ENCODE measurements at regions not wholly inside any gene's neighbourhood (a gene's known extent, or its start where the extent isn't known, plus 50 kb on each side); places are given as distances from the start of the nearest gene placed in this dataset.
A peak's percentile ranks its signal among the peaks of the same experiment; 100 is the strongest.

- FAIRE-seq, result no peak
- H3K36me3 ChIP-seq (ENCODE audit: control insufficient read depth in 2 of 2, extremely low read depth in 1 of 2, insufficient read depth in 2 of 2, low read length in 2 of 2), result peaks cover 3 to 4% of the 10 kb centered on the region in 2 experiments
- peak overlapping the region; percentile 95 for H3K9ac ChIP-seq (ENCODE audit: control insufficient read depth, extremely low read depth, insufficient read depth, low read length)
- dilution Hi-C loops (cut with MboI; ENCODE audit: extremely low pct_ligation_motif_present, low sequenced_read_pairs), result no loop called here
- H3K27ac ChIP-seq (ENCODE audit: control insufficient read depth, insufficient read depth, low read length), result peak overlapping the region; percentile 98
- no peaks in the 10 kb centered on the region for H3K9me3 ChIP-seq (ENCODE audit: control insufficient read depth, low read depth, low read length)
- H3K4me2 ChIP-seq (ENCODE audit: control insufficient read depth, extremely low read depth, insufficient read depth, low read depth, low read length), result peak overlapping the region; percentile 100
- no peak overlapping the region for H2AFZ ChIP-seq (ENCODE audit: control insufficient read depth, low read length)
- H4K20me1 ChIP-seq (ENCODE audit: control insufficient read depth, extremely low read depth, insufficient read depth, low read length), result no peaks in the 10 kb centered on the region
- peaks cover 2% of the 10 kb centered on the region for H3K9me1 ChIP-seq (ENCODE audit: control insufficient read depth, extremely low read depth, insufficient read depth, low read length)
- no peak for DNase-seq (ENCODE audit: low read depth, low spot score)
- H3K79me2 ChIP-seq (ENCODE audit: control insufficient read depth, insufficient read depth, low read length), result peaks cover 94% of the 10 kb centered on the region
- H3K27me3 ChIP-seq (ENCODE audit: control insufficient read depth, extremely low read depth, insufficient read depth, low read length), result no peaks in the 10 kb centered on the region
- H3K4me3 ChIP-seq (ENCODE audit: control insufficient read depth in 2 of 3, extremely low read depth in 1 of 3, insufficient read depth in 2 of 3, low read depth in 1 of 3, low read length in 3 of 3), result peak overlapping the region; percentile 31 to 77 (median 54)
- peaks cover 45% of the 10 kb centered on the region for H3K4me1 ChIP-seq (ENCODE audit: control insufficient read depth, extremely low read depth, insufficient read depth, low read length)
- TF ChIP-seq EZH2 (IDR thresholded peaks at IDR 0.05; ENCODE audit: low read length) (no peak), CTCF (optimal IDR thresholded peaks at IDR 0.05 in 1 of 3, IDR thresholded peaks at IDR 0.05 in 1 of 3, conservative IDR thresholded peaks at IDR 0.05 in 1 of 3; ENCODE audit: extremely low read depth in 1 of 3, insufficient read depth in 2 of 3, low read length in 3 of 3) (no peak)
Measured at GRCh38 chr22:46065691-46066454, 84.5 kb upstream of the PPARA start.

- DNase-seq (ENCODE audit: low read depth, low spot score) (no peak), FAIRE-seq (peak; percentile 59)
- H3K27ac ChIP-seq (ENCODE audit: control insufficient read depth, insufficient read depth, low read length), result peak overlapping the region; percentile 98
- peak overlapping the region; percentile 100 for H3K4me2 ChIP-seq (ENCODE audit: control insufficient read depth, extremely low read depth, insufficient read depth, low read depth, low read length)
- peak overlapping the region; percentile 31 to 77 (median 54) for H3K4me3 ChIP-seq (ENCODE audit: control insufficient read depth in 2 of 3, extremely low read depth in 1 of 3, insufficient read depth in 2 of 3, low read depth in 1 of 3, low read length in 3 of 3)
- peaks cover 2% of the 10 kb centered on the region for H3K9me1 ChIP-seq (ENCODE audit: control insufficient read depth, extremely low read depth, insufficient read depth, low read length)
- no peaks in the 10 kb centered on the region for H3K27me3 ChIP-seq (ENCODE audit: control insufficient read depth, extremely low read depth, insufficient read depth, low read length)
- dilution Hi-C loops (cut with MboI; ENCODE audit: extremely low pct_ligation_motif_present, low sequenced_read_pairs), result no loop called here
- peaks cover 86% of the 10 kb centered on the region for H3K79me2 ChIP-seq (ENCODE audit: control insufficient read depth, insufficient read depth, low read length)
- H3K36me3 ChIP-seq (ENCODE audit: control insufficient read depth in 2 of 2, extremely low read depth in 1 of 2, insufficient read depth in 2 of 2, low read length in 2 of 2), result peaks cover 3 to 4% of the 10 kb centered on the region in 2 experiments
- TF ChIP-seq EZH2 (IDR thresholded peaks at IDR 0.05; ENCODE audit: low read length), result no peak
- no peak for TF ChIP-seq CTCF (optimal IDR thresholded peaks at IDR 0.05 in 1 of 3, IDR thresholded peaks at IDR 0.05 in 1 of 3, conservative IDR thresholded peaks at IDR 0.05 in 1 of 3; ENCODE audit: extremely low read depth in 1 of 3, insufficient read depth in 2 of 3, low read length in 3 of 3)
- no peaks in the 10 kb centered on the region for H4K20me1 ChIP-seq (ENCODE audit: control insufficient read depth, extremely low read depth, insufficient read depth, low read length)
- peaks cover 45% of the 10 kb centered on the region for H3K4me1 ChIP-seq (ENCODE audit: control insufficient read depth, extremely low read depth, insufficient read depth, low read length)
- H3K9me3 ChIP-seq (ENCODE audit: control insufficient read depth, low read depth, low read length), result no peaks in the 10 kb centered on the region
- H3K9ac ChIP-seq (ENCODE audit: control insufficient read depth, extremely low read depth, insufficient read depth, low read length), result peak overlapping the region; percentile 95
- H2AFZ ChIP-seq (ENCODE audit: control insufficient read depth, low read length), result no peak overlapping the region
Measured at GRCh38 chr22:46066691-46067090, 83.6 kb upstream of the PPARA start.
